HCT116 (cell line): ENCODE measurements at regions not wholly inside any gene's neighbourhood (a gene's known extent, or its start where the extent isn't known, plus 50 kb on each side); places are given as distances from the start of the nearest gene placed in this dataset.

Experiments
- ATAC-seq: fragments of 200-7000 bp; cut with Tn5 transposase; 2 replicates; pipeline ENCODE4 v1.9.1; 2020; ENCODE audit warnings: mild to moderate bottlenecking, moderate library complexity
- BruUV-seq: library from RNA; stranded (reverse); fragments of 400-500 nt; replicated peaks from 2 replicates; lab custom pipeline; 2021; lab: Mats Ljungman, UMichigan
- CTCF ChIA-PET: fragments of 300-600 bp; sonication (Branson Sonifier 250); formaldehyde crosslinking; loops from one replicate; lab custom pipeline; 2021; ENCODE audit warnings: antibody characterized with exemption; lab: Charles Lee
- POLR2A ChIA-PET: fragments of 300-600, 350-600 bp; sonication (Branson Sonifier 250); formaldehyde crosslinking; loops from one replicate; lab custom pipeline; 2021; ENCODE audit warnings: antibody characterized with exemption; lab: Charles Lee
- RAD21 ChIA-PET, 2 experiments: fragments of 300-600 bp; sonication (Branson Sonifier 250); formaldehyde crosslinking; loops; one replicate each; lab custom pipeline; 2023; ENCODE audit warnings: low total read pairs in 2 of 2; ENCODE audit not compliant: uncharacterized antibody in 2 of 2, unreplicated experiment in 2 of 2, low non-redundant PET in 1 of 2; lab: Charles Lee
- DNase-seq: peaks from one replicate; pipeline ENCODE4 v3.0.0-alpha.2; 2010; ENCODE audit warnings: low read depth, low spot score
- H2AFZ ChIP-seq: fragments of 200-600 bp; shearing (Covaris generic), sonication (generic); 2 replicates; pipeline ENCODE4 v1.6.1; 2017; ENCODE audit warnings: low read depth, mixed run types, mixed read lengths, antibody characterized with exemption, low read length; ENCODE audit not compliant: poor library complexity, severe bottlenecking
- H3K27ac ChIP-seq: 2 replicates; pipeline ENCODE4 v1.5.1; 2012; ENCODE audit warnings: low read depth, low read length
- H3K27me3 ChIP-seq: fragments of 200-600 bp; sonication (generic); 2 replicates; pipeline ENCODE4 v1.6.1; 2016; ENCODE audit warnings: mixed run types, low read length, mixed read lengths; ENCODE audit not compliant: insufficient read depth
- H3K36me3 ChIP-seq, 2 experiments: fragments of 200-500 bp in 1 of 2; fragments of 200-600 bp in 1 of 2; sonication (Bioruptor generic) in 1 of 2; sonication (generic) in 1 of 2; 2 replicates each; pipeline versions ENCODE4 v1.5.1 to v1.6.1; 2014 to 2016; ENCODE audit warnings: low read length in 2 of 2, inconsistent platforms in 1 of 2, mixed read lengths in 1 of 2, mixed run types in 1 of 2; ENCODE audit not compliant: insufficient read depth in 2 of 2, control insufficient read depth in 1 of 2
- H3K4me1 ChIP-seq, 2 experiments: fragments of 200-600 bp in 1 of 2; sonication (generic) in 1 of 2; 2 replicates each; pipeline versions ENCODE4 v1.5.1 to v1.6.1; 2012 to 2017; ENCODE audit warnings: low read length in 2 of 2, inconsistent platforms in 1 of 2, mild to moderate bottlenecking in 1 of 2, mixed read lengths in 1 of 2, mixed run types in 1 of 2, moderate library complexity in 1 of 2; ENCODE audit not compliant: insufficient read depth in 2 of 2, control insufficient read depth in 1 of 2
- H3K4me2 ChIP-seq: fragments of 200-600 bp; sonication (generic); 2 replicates; pipeline ENCODE4 v1.6.1; 2017; ENCODE audit warnings: mixed run types, low read length, mixed read lengths
- H3K4me3 ChIP-seq, 2 experiments: fragments of 200-600 bp in 1 of 2; sonication (generic) in 1 of 2; replicated peaks in 1 of 2; 2 replicates each; pipeline ENCODE4 v1.5.1; 2011 to 2016; ENCODE audit warnings: low read length in 2 of 2, control low read depth in 1 of 2, low read depth in 1 of 2, mild to moderate bottlenecking in 1 of 2, mixed read lengths in 1 of 2, mixed run types in 1 of 2
- H3K79me2 ChIP-seq: fragments of 200-600 bp; sonication (generic); 2 replicates; pipeline ENCODE4 v1.6.1; 2017; ENCODE audit warnings: mild to moderate bottlenecking, mixed run types, low read length, moderate library complexity, mixed read lengths; ENCODE audit not compliant: insufficient read depth
- H3K9ac ChIP-seq: fragments of 200-600 bp; sonication (generic); 2 replicates; pipeline ENCODE4 v1.6.1; 2016; ENCODE audit warnings: low read length, mixed read lengths
- H3K9me2 ChIP-seq: fragments of 200-600 bp; sonication (generic), shearing (Covaris generic); 2 replicates; pipeline ENCODE4 v1.6.1; 2017; ENCODE audit warnings: mixed run types, mild to moderate bottlenecking, moderate library complexity; ENCODE audit not compliant: insufficient read depth
- H3K9me3 ChIP-seq, 2 experiments: fragments of 200-500 bp in 1 of 2; fragments of 200-600 bp in 1 of 2; sonication (Bioruptor generic) in 1 of 2; sonication (generic) in 1 of 2; 2 replicates each; pipeline ENCODE4 v1.6.1; 2014 to 2017; ENCODE audit warnings: low read length in 2 of 2, mixed read lengths in 2 of 2, inconsistent platforms in 1 of 2, low read depth in 1 of 2, mild to moderate bottlenecking in 1 of 2, mixed run types in 1 of 2, moderate library complexity in 1 of 2; ENCODE audit not compliant: control insufficient read depth in 1 of 2, insufficient read depth in 1 of 2
- H4K20me1 ChIP-seq: fragments of 200-600 bp; sonication (generic), shearing (Covaris generic); 2 replicates; pipeline ENCODE4 v1.6.1; 2017; ENCODE audit warnings: mixed run types, mild to moderate bottlenecking, moderate library complexity; ENCODE audit not compliant: insufficient read depth
- ATF3 ChIP-seq: IDR thresholded peaks from 2 replicates; pipeline ENCODE4 v1.6.1; 2012
- CBX3 ChIP-seq: IDR thresholded peaks from 2 replicates; pipeline ENCODE4 v1.6.1; 2012; ENCODE audit warnings: low read depth
- CEBPB ChIP-seq: IDR thresholded peaks from 2 replicates; pipeline ENCODE4 v1.6.1; 2012; ENCODE audit warnings: low read depth
- CTCF ChIP-seq, 3 experiments: fragments of 200-600 bp in 1 of 3; sonication (generic) in 1 of 3; IDR thresholded peaks in 2 of 3; conservative IDR thresholded peaks in 1 of 3; 2 replicates each; pipeline ENCODE4 v1.5.1; 2012 to 2017; ENCODE audit warnings: low read depth in 2 of 3, low read length in 2 of 3, antibody characterized with exemption in 1 of 3, borderline replicate concordance in 1 of 3, control low read depth in 1 of 3, mild to moderate bottlenecking in 1 of 3, mixed read lengths in 1 of 3, mixed run types in 1 of 3, moderate library complexity in 1 of 3; ENCODE audit not compliant: insufficient read depth in 1 of 3
- EGR1 ChIP-seq: IDR thresholded peaks from 2 replicates; pipeline ENCODE4 v1.6.1; 2012; ENCODE audit warnings: low read depth
- ELF1 ChIP-seq: IDR thresholded peaks from 2 replicates; pipeline ENCODE4 v1.6.1; 2012; ENCODE audit warnings: low read depth, borderline replicate concordance
- EZH2phosphoT487 ChIP-seq: fragments of 200-600 bp; IDR thresholded peaks from 2 replicates; pipeline ENCODE4 v1.6.1; 2018; ENCODE audit warnings: antibody characterized with exemption, borderline replicate concordance
- FOSL1 ChIP-seq: IDR thresholded peaks from 2 replicates; pipeline ENCODE4 v1.6.1; 2012; ENCODE audit warnings: low read depth
- JUND ChIP-seq: IDR thresholded peaks from 2 replicates; pipeline ENCODE4 v1.6.1; 2012
- MAX ChIP-seq: IDR thresholded peaks from 2 replicates; pipeline ENCODE4 v1.6.1; 2012
- POLR2A ChIP-seq: IDR thresholded peaks from 2 replicates; pipeline ENCODE4 v1.7.0; 2011; ENCODE audit warnings: borderline replicate concordance; ENCODE audit not compliant: insufficient read depth, insufficient read length; ENCODE audit errors: extremely low read depth
- POLR2AphosphoS5 ChIP-seq: IDR thresholded peaks from 2 replicates; pipeline ENCODE4 v1.6.1; 2011; ENCODE audit warnings: mild to moderate bottlenecking, low read depth, low read length, moderate library complexity
- RAD21 ChIP-seq: IDR thresholded peaks from 2 replicates; pipeline ENCODE4 v1.6.1; 2012; ENCODE audit warnings: low read depth, mild to moderate bottlenecking
- SIN3A ChIP-seq: IDR thresholded peaks from 2 replicates; pipeline ENCODE4 v1.6.1; 2012; ENCODE audit warnings: low read depth
- SP1 ChIP-seq: IDR thresholded peaks from 2 replicates; pipeline ENCODE4 v1.6.1; 2012; ENCODE audit warnings: low read depth
- SRF ChIP-seq: IDR thresholded peaks from 2 replicates; pipeline ENCODE4 v1.6.1; 2012; ENCODE audit warnings: low read depth
- TCF7L2 ChIP-seq: IDR thresholded peaks from 2 replicates; pipeline ENCODE4 v1.7.0; 2011; ENCODE audit warnings: borderline replicate concordance, inconsistent platforms; ENCODE audit not compliant: insufficient read depth, insufficient read length; ENCODE audit errors: extremely low read depth
- YY1 ChIP-seq: IDR thresholded peaks from 2 replicates; pipeline ENCODE4 v1.6.1; 2011; ENCODE audit warnings: low read length, low read depth, moderate library complexity, mild to moderate bottlenecking; ENCODE audit not compliant: insufficient replicate concordance; ENCODE audit errors: extremely low read depth
- ZBTB33 ChIP-seq: IDR thresholded peaks from 2 replicates; pipeline ENCODE4 v1.6.1; 2011; ENCODE audit warnings: mild to moderate bottlenecking, low read length, moderate library complexity; ENCODE audit not compliant: insufficient replicate concordance; ENCODE audit errors: extremely low read depth
- ZFX ChIP-seq: fragments of 450-650 bp; IDR thresholded peaks from 2 replicates; pipeline ENCODE4 v1.6.1; 2017
- intact Hi-C: fragments of 100-400 bp; cut with micrococcal nuclease; formaldehyde crosslinking; loops from 2 replicates; pipeline ENCODE4 v1.10.0; 2022

GRCh38 chr10:33489501-33490176 is 155.2 kb upstream of the NRP1 start:
- H3K27me3 ChIP-seq, result no peaks in the 10 kb centered on the region
- H3K4me3 ChIP-seq, result no peak overlapping the region
- no peaks in the 10 kb centered on the region for H3K9me2 ChIP-seq
- no TSS peak for BruUV-seq
- ATAC-seq, result no peak
- no peak overlapping the region for H3K4me2 ChIP-seq
- no peak for DNase-seq
- no peak overlapping the region for H2AFZ ChIP-seq
- TF ChIP-seq RAD21 (no peak), ZFX (no peak), ATF3 (no peak), SRF (no peak), MAX (no peak), ZBTB33 (no peak), CBX3 (no peak), SIN3A (no peak), CEBPB (no peak), SP1 (no peak), TCF7L2 (no peak), EGR1 (no peak), POLR2A (no peak), YY1 (no peak), POLR2AphosphoS5 (no peak), ELF1 (no peak), CTCF (IDR thresholded peaks at IDR 0.05 in 2 of 3, conservative IDR thresholded peaks at IDR 0.05 in 1 of 3; ENCODE audit: borderline replicate concordance in 1 of 3, insufficient read depth in 1 of 3, low read depth in 2 of 3, low read length in 2 of 3) (no peak), FOSL1 (no peak), EZH2phosphoT487 (no peak), JUND (no peak)
- H3K9me3 ChIP-seq, result no peaks in the 10 kb centered on the region
- intact Hi-C loops, result no loop called here
- no peak overlapping the region for H3K27ac ChIP-seq
- H4K20me1 ChIP-seq, result no peaks in the 10 kb centered on the region
- H3K79me2 ChIP-seq, result no peaks in the 10 kb centered on the region
- ChIA-PET RAD21 (no interaction called here), POLR2A (no interaction called here), CTCF (no interaction called here)
- H3K4me1 ChIP-seq, result no peaks in the 10 kb centered on the region
- no peaks in the 10 kb centered on the region for H3K36me3 ChIP-seq
- no peak overlapping the region for H3K9ac ChIP-seq
